ENCODE measurements at regions not wholly inside any gene's neighbourhood (a gene's known extent, or its start where the extent isn't known, plus 50 kb on each side); places are given as distances from the start of the nearest gene placed in this dataset.
"Not testable (repeated sequence)": the region's sequence is repeated elsewhere in the genome, so short reads cannot be mapped to it uniquely, and the experiment has no call there.

DNA sequence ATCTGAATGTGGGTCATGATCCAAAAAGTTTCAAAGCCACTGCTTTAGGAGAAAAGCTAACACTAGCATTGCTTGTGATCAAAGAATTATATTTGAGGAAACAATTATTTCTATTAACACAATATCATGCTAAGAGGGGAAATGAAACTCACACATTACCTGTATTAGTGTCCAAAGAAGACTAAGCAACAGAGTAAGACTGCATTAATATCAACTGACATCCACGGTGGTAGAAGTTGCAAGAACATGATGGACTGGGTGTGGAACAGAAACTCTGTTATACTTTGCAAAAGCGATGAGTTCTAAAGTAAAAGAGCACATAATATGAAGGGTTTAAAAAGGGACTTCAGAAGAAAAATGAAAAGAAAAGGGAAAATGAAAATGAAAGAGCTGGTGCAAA, 648.3 kb upstream of the NECTIN3 start:
- no peaks in the 10 kb centered on the region for H3K27me3 ChIP-seq (ENCODE audit: control insufficient read depth, insufficient read depth, low read length)
- no peak overlapping the region for H3K4me3 ChIP-seq (ENCODE audit: low read depth, low read length)
- H3K36me3 ChIP-seq (ENCODE audit: control insufficient read depth, insufficient read depth, low read length), result no peaks in the 10 kb centered on the region
- FAIRE-seq (no peak), DNase-seq (ENCODE audit: low read depth) (no peak)
- TF ChIP-seq, protein P1, sequence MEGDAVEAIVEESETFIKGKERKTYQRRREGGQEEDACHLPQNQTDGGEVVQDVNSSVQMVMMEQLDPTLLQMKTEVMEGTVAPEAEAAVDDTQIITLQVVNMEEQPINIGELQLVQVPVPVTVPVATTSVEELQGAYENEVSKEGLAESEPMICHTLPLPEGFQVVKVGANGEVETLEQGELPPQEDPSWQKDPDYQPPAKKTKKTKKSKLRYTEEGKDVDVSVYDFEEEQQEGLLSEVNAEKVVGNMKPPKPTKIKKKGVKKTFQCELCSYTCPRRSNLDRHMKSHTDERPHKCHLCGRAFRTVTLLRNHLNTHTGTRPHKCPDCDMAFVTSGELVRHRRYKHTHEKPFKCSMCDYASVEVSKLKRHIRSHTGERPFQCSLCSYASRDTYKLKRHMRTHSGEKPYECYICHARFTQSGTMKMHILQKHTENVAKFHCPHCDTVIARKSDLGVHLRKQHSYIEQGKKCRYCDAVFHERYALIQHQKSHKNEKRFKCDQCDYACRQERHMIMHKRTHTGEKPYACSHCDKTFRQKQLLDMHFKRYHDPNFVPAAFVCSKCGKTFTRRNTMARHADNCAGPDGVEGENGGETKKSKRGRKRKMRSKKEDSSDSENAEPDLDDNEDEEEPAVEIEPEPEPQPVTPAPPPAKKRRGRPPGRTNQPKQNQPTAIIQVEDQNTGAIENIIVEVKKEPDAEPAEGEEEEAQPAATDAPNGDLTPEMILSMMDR (IDR thresholded peaks at IDR 0.05; ENCODE audit: insufficient read depth, low read length, severe bottlenecking), result no peak

DNA sequence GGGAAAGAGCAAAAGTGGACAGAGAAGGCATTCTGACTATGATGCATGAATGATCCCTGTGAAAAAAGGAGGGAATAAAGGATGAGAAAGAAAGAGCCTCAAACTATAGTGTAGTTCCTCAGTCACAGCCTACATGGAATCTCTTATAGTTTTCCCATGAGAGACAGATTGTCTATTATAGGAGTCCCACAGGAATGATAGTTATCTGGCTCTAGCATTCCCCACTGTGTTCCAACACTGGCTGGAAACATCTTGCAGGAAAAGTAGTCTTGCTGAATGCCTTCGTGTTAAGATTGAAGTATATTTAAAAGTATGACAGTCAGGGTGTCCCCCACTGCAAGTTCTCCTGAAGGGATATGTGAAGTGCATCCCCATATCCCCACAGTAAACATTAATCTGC, 641.5 kb upstream of the NECTIN3 start:
- Histone ChIP-seq H3K27me3 (ENCODE audit: control insufficient read depth, insufficient read depth, low read length) (no peaks in the 10 kb centered on the region), H3K36me3 (ENCODE audit: control insufficient read depth, insufficient read depth, low read length) (no peaks in the 10 kb centered on the region), H3K4me3 (ENCODE audit: low read depth, low read length) (no peak overlapping the region)
- TF ChIP-seq, protein P1 (IDR thresholded peaks at IDR 0.05; ENCODE audit: insufficient read depth, low read length, severe bottlenecking), result no peak
- FAIRE-seq, result no peak
- DNase-seq (ENCODE audit: low read depth), result no peak

DNA sequence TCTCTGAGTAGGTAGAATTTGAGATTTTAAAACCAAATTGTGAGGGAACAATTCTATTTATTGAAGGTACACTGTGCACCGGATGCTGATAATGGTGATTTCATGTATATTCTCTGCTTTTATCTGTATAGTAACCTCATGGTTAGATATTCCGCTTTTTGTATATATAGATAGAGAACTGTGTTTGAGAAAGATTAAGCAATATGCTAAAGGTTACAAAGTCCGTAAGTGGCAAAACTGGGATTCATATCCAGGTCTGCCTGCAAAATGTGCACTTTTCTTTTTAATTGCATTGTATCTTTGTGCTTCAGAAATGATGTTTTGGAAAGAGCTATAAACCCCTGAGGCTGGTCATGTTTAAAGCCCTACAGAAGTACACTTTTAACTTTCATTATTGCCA, 635.4 kb upstream of the NECTIN3 start:
- H3K36me3 ChIP-seq (ENCODE audit: control insufficient read depth, insufficient read depth, low read length), result no peaks in the 10 kb centered on the region
- FAIRE-seq (no peak), DNase-seq (ENCODE audit: low read depth) (no peak)
- no peaks in the 10 kb centered on the region for H3K27me3 ChIP-seq (ENCODE audit: control insufficient read depth, insufficient read depth, low read length)
- TF ChIP-seq, protein P1 (IDR thresholded peaks at IDR 0.05; ENCODE audit: insufficient read depth, low read length, severe bottlenecking), result no peak
- H3K4me3 ChIP-seq (ENCODE audit: low read depth, low read length), result no peak overlapping the region

DNA sequence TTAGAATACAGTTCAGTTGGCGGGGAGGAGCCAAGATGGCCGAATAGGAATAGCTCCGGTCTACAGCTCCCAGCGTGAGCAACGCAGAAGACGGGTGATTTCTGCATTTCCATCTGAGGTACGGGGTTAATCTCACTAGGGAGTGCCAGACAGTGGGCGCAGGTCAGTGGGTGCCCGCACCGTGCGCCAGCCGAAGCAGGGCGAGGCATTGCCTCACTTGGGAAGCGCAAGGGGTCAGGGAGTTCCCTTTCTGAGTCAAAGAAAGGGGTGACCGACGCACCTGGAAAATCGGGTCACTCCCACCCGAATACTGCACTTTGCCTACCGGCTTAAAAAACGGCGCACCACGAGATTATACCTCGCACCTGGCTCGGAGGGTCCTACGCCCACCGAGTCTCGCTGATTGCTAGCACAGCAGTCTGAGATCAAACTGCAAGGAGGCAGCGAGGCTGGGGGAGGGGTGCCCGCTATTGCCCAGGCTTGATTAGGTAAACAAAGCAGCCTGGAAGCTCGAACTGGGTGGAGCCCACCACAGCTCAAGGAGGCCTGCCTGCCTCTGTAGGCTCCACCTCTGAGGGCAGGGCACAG, 631.5 kb upstream of the NECTIN3 start:
- not testable (repeated sequence) for DNase-seq (ENCODE audit: low read depth); H3K36me3 ChIP-seq (ENCODE audit: control insufficient read depth, insufficient read depth, low read length); FAIRE-seq; H3K4me3 ChIP-seq (ENCODE audit: low read depth, low read length); H3K27me3 ChIP-seq (ENCODE audit: control insufficient read depth, insufficient read depth, low read length)

DNA sequence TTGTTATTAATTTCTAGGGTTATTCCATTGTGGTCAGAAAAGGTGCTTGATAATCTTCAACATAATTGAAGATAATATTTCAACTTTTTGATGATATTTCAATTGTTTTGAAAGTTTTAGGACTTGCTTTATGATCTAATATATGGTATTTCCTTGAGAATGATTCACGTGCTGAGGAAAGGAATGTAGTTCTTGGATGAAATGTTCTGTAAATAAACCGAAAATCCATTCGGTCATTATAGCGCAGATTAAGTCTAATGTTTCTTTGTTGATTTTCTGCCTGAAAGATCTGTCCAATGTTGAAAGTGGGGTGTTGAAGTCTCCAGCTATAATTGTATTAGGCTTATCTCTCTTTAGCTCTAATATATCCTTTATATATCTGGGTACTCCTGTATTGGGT, 617.5 kb upstream of the NECTIN3 start:
- Histone ChIP-seq H3K36me3 (ENCODE audit: control insufficient read depth, insufficient read depth, low read length) (no peaks in the 10 kb centered on the region), H3K27me3 (ENCODE audit: control insufficient read depth, insufficient read depth, low read length) (no peaks in the 10 kb centered on the region), H3K4me3 (ENCODE audit: low read depth, low read length) (no peak overlapping the region)
- TF ChIP-seq, protein P1 (IDR thresholded peaks at IDR 0.05; ENCODE audit: insufficient read depth, low read length, severe bottlenecking), result no peak
- FAIRE-seq (no peak), DNase-seq (ENCODE audit: low read depth) (no peak)

DNA sequence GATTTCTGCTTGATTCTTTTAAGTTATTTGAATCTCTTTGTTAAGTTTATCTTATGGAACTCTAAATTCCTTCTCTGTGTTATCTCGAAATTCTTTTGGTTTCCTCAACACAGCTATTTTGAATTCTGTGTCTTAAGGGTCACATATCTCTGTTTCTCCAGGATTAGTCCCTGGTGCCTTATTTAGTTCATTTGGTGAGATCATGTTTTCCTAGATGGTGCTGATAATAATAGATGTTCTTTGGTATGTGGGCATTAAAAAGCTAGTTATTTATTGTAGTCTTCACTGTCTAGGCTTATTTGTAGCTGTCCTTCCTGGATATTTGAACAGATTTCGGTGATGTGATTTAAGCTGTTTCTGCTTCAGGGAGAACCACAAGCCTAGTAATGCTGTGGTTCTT, 615.6 kb upstream of the NECTIN3 start:
- no peak for FAIRE-seq
- Histone ChIP-seq H3K4me3 (ENCODE audit: low read depth, low read length) (no peak overlapping the region), H3K36me3 (ENCODE audit: control insufficient read depth, insufficient read depth, low read length) (no peaks in the 10 kb centered on the region)

More for the DNA sequence above, 615.6 kb upstream of the NECTIN3 start:
- TF ChIP-seq, protein P1 (IDR thresholded peaks at IDR 0.05; ENCODE audit: insufficient read depth, low read length, severe bottlenecking), result no peak
- no peaks in the 10 kb centered on the region for H3K27me3 ChIP-seq (ENCODE audit: control insufficient read depth, insufficient read depth, low read length)
- DNase-seq (ENCODE audit: low read depth), result no peak

All from bronchial epithelial cell (primary cell).